NCI-H187 (cell line): ENCODE measurements at regions not wholly inside any gene's neighbourhood (a gene's known extent, or its start where the extent isn't known, plus 50 kb on each side); places are given as distances from the start of the nearest gene placed in this dataset.

Experiments used
- DNase-seq, 2 experiments: peaks; one replicate each; lab custom pipeline; 2025; lab: John Stamatoyannopoulos, UW

- DNase-seq = no peak
Measured at GRCh38 chr4:43983610-43984009, 465.0 kb downstream of the KCTD8 start.

- DNase-seq = no peak
Measured at GRCh38 chr4:43987331-43987944, 461.2 kb downstream of the KCTD8 start.

- no peak for DNase-seq
Measured at GRCh38 chr4:43990551-43990950, 458.1 kb downstream of the KCTD8 start.

GRCh38 chr4:43990963-43991362, 457.6 kb downstream of the KCTD8 start:
- no peak for DNase-seq

GRCh38 chr4:43992552-43992951, 456.1 kb downstream of the KCTD8 start:
- no peak for DNase-seq

GRCh38 chr4:43993196-43993902, 455.3 kb downstream of the KCTD8 start:
- no peak for DNase-seq

GRCh38 chr4:43999669-44000068, 448.9 kb downstream of the KCTD8 start:
- DNase-seq = no peak

GRCh38 chr4:44002368-44002767, 446.2 kb downstream of the KCTD8 start:
- DNase-seq = no peak

GRCh38 chr4:44016570-44017421, 431.8 kb downstream of the KCTD8 start:
- DNase-seq = no peak

GRCh38 chr4:44017422-44017739, 431.2 kb downstream of the KCTD8 start:
- no peak for DNase-seq

GRCh38 chr4:44019721-44020120, 428.9 kb downstream of the KCTD8 start:
- DNase-seq = no peak

GRCh38 chr4:44025376-44026020, 423.1 kb downstream of the KCTD8 start:
- no peak for DNase-seq

GRCh38 chr4:44038811-44039210, 409.8 kb downstream of the KCTD8 start:
- DNase-seq = no peak

- DNase-seq = no peak
Measured at GRCh38 chr4:44046491-44046890, 402.1 kb downstream of the KCTD8 start.

- no peak for DNase-seq
Measured at GRCh38 chr4:44056721-44057151, 391.9 kb downstream of the KCTD8 start.

- DNase-seq = no peak
Measured at GRCh38 chr4:44070843-44071242, 377.8 kb downstream of the KCTD8 start.

GRCh38 chr4:44071959-44072955, 376.4 kb downstream of the KCTD8 start:
- no peak for DNase-seq

- no peak for DNase-seq
Measured at GRCh38 chr4:44086753-44087152, 361.9 kb downstream of the KCTD8 start.

GRCh38 chr4:44093390-44093789, 355.2 kb downstream of the KCTD8 start:
- DNase-seq = no peak

- no peak for DNase-seq
Measured at GRCh38 chr4:44098973-44099372, 349.6 kb downstream of the KCTD8 start.

- no peak for DNase-seq
Measured at GRCh38 chr4:44100456-44100855, 348.2 kb downstream of the KCTD8 start.
